A204.1 (cell line): ENCODE measurements at regions not wholly inside any gene's neighbourhood (a gene's known extent, or its start where the extent isn't known, plus 50 kb on each side); places are given as distances from the start of the nearest gene placed in this dataset.
"Not testable (repeated sequence)": the region's sequence is repeated elsewhere in the genome, so short reads cannot be mapped to it uniquely, and the experiment has no call there.

ENCODE experiments used
- FAIRE-seq: peaks from 2 replicates; lab custom pipeline; 2012; peaks lifted over from hg19 to GRCh38; lab: Jason Lieb, UNC

DNA sequence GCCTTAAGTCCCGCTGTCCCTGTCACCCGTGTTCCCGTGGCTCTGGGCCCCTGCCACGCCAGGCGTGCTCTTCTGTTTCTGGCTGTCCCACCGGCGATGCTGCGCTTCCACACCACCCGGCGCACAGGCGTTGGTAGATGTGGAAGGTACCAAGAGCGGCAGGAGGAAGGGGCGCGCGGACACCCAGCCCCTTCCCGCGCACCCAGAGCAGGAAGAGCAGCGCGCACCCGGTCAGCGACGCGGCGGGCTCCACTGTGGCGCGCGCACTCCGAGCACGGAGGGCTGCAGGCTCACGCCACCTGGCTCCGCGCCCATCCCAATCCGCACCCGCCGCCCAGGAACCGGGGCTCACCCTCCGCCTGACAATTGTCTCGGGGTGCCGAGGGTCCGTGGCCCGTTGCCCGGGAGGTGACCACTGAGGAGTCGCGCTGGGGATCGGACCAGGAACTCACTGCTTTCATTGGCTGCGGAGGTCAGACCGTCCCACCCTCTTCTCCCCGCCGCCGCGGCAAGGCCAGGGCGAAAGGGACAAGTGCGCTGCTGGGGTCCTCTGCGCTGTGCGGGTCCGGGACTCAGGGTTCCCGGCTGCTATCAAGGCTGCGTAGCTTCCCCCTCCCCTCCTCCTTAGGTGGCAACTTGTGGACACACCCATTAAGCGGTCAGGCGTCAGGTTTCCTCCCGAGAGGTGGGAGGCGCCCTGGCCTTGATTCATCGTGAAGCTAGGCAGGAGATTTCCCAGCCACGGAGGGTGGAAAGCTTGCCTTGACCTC, 121.6 kb upstream of the ZNF92 start:
- no peak for FAIRE-seq

DNA sequence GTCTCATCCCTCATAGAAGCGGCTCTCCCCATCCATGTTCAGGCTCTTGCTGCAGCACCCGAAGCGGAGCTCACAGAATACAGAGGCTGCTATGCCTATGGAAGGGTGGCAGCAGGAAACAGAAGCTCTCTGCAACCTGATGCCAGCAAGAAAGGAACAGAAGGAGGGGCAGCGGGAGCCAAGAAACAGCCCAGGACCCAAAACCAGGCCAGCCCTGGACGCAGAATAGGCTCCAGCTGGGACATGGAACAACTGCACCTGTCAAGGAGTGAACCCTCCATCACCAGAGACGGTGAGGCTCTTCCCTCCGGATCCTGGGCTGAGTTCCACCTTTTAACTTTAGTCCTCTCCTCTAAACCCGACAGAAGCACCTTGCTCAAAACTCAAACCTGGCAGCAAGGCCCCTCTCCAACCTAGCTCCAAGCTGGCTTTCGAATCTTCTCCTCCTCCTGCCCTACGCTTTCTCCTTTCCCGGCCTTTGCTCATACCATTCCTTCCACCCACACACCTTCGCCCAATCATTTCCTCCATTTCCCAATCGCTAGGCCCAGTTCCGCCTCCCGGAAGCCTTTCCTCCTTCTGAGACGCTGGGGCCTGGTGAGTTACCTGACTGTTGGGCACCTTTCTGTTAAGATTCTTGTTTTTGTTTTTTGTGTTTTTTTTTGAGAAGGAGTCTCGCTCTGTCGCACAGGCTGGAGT, 122.8 kb upstream of the ZNF92 start:
- FAIRE-seq = no peak

DNA sequence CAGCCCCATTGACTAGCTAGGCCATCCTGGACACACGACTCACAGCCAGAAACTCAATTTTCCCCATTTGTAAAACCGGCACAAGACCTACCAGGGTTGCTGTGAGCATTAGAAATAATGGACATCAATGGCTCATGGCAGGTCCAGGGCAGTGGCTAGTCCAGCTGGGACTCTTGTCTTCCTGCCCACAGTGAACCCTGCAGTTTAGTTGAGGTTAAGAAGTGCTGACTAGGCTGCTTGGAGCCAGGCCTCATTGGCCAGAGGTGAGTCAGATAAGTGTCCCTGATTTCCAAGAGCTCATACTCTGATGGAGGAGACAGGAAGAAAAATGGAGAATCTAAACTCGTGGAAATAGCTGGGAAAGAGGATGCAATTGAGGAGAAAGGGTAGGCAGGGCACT, 123.4 kb upstream of the ZNF92 start:
- no peak for FAIRE-seq

DNA sequence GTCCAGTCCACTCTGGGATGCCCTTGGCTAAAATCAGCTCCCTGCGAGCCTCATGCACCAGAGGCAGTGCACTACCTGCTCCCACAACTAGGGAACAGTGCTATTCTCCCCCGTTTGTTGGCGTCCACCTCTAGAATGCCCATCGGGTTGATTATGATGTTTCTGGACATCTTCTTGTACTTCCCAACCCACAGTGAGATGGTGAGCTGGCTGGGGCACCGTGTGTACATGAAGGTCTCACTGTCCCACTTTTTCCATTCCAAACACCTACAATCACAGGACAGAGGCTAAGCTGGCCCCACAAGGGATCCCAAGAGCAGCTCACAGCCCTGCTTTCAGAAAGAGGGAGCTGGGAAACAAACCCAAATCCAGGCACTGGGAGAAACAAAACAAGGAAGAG, 126.2 kb upstream of the ZNF92 start:
- FAIRE-seq = no peak

DNA sequence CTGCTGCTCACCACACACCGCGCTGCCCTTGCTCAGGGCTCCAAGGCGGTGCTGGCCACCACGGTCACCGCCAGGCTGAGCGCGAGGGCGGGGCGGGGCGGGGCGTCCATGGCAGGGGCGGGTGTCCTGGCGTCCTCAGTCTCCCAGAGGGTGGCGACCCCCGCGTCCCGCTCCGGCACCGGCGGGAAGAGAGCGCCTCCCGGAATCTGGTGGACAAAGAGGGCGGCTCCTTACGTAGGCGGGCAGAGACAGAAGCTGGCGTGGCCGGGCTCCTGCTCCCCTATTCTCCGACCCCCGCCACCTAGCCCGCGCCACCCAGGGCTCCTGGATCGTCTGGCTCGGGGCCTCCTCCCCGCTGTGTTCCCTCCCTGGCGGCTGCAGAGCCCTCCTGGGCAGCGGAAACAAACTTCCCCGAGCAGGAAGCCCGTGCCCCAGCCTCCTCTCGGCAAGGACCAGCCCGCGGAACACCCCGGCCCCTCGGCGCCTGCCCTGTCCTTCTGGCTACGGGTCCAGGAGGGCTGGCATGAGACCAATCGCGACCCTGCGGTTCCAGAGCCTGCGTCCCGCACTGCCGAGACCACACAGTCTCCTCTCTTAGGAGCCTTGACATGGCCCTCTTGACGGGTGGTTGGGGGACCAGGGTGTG, 133.8 kb upstream of the ZNF92 start:
- no peak for FAIRE-seq

DNA sequence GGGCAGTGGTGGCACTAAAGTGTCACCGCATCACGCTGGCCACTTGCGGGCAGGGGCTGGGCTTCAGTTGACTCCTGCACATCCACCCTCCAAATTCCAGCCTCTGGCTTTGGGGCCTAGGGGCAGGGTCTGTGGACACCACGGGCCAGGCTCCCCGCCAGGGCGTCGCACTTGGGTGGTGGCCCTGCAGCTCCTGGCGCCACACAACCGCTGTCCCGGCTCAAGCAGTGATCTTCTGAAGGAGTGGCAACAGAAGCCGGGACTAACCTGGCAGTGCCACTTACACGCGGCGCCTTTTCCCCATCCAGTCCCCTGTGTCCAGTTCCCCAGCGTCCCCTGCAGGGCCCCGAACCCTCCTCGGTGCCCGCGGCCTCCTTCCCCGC, 134.3 kb upstream of the ZNF92 start:
- FAIRE-seq = no peak

DNA sequence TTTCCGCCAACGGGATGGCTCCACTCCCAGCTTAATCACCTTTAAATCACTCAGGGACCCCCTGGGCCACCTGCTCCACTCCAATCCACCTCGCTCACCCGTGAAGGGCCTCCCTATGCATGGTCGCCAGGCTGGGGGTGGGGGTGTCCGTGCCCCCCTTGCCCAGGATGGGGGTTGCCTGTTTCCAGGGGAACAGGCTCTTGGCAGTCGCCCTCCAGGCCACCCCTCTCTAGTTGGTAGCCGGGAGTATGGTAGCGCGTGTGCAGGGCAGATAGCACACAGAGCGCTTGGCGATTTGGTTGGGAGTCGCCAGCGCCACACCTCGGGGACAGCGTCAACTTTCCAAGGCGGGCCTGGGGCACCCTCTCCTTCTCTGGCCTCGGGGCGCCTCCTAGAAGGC, 134.9 kb upstream of the ZNF92 start:
- FAIRE-seq = no peak

DNA sequence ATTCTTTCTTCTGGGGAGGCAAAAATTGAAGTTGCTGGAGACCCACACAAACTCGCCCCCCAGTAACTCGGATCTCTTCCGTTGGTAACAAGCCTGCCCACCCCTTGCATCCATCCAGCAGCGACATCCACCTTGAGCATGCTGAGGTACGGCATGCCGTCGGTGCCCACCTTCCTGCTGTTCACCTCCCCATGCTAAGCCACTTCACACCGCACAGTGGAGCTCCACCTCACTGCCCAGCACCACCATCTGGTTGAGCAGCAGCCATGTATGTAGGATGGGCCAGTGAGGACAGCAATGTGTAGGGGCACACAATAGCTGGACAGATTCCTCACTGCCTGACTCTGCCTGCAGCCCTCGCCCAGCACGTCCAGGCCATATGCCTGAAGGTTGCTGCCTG, 138.1 kb upstream of the ZNF92 start:
- FAIRE-seq = no peak

DNA sequence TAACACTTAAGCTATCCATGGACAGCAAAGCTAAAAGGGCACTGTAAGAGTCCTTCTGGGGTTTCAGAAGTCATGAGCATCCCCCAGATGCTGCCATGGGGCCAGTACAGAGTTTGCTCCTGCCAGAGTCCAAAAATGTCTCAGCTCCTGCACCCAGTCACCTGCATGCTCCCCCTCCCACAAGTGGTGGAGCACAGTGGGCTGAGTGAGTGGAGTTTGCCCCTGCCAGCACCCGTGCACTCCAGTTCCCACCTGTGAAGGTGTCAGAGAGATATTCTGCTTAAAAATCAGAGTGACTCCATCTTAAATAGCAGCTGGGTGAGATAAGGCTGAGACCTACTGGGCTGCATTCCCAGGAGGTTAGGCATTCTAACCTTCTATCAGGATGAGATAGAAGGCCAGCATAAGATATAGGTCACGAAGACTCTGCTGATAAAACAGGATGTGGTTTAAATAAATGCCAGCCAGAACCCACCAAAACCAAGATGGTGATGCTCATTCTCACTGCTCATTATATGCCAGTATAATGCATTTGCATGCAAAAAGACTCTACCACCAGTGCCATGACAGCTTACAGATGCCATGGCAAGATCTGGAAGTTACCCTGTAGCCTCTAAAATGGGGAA, 140.1 kb upstream of the ZNF92 start:
- FAIRE-seq = no peak

DNA sequence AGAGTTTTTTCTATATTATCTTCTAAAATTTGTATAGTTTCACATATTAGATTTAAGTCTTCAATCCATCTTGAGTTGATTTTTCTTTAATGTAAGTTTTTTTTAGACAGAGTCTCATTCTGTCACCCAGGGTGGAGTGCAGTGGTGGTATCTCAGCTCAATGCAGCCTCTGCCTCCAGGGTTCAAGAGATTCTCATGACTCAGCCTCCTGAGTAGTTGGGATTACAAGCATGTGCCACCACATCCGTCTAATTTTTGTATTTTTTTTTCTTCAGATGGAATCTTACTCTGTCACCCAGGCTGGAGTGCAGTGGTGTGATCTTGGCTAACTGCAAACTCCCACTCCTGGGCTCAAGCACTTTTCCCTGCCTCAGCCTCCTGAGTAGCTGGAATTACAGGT, 143.4 kb upstream of the ZNF92 start:
- no peak for FAIRE-seq

DNA sequence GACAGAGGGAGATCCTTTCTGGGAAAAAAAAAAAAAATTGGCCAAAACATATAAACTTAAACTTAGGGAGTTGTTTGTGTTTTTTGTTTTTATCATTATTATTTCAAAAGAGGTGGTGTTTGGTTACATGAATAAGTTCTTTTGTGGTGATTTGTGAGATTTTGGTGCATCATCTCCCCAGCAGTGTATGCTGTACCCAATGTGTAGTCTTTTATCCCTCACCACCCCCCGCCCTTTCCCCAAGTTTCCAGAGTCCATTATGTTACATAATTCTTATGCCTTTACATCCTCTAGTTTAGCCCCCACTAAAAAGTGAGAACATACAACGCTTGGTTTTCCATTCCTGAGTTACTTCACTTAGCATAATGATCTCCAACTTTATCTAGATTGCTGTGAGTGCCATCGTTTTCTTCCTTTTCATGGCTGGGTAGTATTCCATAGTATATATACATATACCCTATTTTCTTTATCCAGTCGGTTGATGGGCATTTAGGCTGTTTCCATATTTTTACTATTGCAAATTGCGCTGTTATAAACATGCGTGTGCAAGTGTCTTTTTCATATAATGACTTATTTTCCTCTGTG, 148.1 kb upstream of the ZNF92 start:
- no peak for FAIRE-seq

DNA sequence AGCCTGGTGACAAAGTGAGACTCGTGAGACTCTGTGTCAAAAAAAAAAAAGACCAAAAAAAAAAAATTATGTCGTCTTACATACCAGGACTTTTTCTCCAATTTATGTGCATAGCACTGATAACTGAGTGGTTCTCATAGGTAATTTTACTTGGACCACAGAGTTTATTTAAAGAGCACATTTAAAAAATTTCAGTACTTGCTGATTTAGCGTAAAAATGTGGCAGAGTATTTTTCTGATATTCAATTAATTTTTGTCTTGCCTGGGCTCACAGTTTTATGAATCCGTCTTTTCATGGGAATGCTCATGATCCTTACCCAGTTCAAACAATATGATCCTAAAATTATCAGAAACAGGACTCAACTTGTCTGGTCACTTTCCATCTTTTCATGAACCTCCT, 151.0 kb upstream of the ZNF92 start:
- no peak for FAIRE-seq

DNA sequence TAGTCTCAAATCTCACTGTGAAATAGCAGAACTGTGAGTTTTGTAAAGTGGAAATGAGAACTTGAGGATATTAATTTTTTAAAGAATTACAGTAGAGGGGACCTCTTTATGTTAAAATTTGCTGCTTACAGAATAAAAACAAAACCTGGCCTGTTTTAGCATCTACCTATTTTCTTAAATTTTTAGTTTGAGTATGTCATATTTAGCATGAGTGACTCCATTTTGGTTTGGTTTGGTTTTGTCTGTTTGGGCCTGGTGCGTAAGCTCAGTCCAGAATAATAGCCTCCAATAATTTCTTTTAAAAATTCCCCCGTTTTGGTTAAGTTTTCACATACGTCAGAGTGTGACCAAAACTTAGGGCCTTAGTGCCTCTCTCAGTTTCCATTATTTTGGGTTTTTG, 152.0 kb upstream of the ZNF92 start:
- FAIRE-seq = no peak

DNA sequence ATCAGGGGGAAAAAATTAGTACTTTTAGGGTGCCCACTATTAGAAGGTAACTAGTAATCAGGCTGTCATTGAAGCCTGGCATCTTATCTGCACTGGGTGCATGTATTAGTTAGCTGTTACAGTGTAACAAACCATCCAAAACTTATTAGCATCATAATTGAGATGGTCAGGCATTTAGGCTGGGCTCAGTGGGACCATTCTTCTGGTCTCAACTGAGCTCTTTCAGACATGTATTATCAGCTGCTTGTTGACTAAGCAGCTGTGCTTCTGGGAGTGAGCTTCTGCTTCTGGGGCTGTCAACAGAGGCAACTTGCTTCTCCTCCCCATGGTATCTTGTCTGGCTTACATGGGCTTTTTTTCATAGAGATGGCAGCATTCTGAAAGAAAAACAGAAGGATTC, 154.0 kb upstream of the ZNF92 start:
- no peak for FAIRE-seq

DNA sequence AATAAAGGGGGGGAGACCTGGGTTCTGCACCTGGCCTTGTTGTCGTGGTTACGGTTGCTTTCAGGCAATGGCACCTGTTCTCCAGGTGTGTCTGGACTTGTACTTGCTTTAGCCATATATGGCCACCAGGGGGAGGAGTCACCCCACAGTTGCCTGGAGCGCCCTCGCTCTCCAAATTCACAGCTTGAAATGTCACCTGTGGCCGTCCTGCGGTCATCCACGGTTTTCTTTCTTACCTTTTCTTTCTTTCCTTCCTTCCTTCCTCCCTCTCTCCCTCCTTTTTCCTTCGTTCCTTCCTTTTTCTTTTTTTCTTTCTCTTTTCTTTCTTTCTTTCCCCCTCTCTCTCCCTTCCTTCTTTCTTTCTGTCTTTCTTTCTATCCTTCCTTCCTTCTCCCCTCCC, 157.2 kb upstream of the ZNF92 start:
- FAIRE-seq = no peak

DNA sequence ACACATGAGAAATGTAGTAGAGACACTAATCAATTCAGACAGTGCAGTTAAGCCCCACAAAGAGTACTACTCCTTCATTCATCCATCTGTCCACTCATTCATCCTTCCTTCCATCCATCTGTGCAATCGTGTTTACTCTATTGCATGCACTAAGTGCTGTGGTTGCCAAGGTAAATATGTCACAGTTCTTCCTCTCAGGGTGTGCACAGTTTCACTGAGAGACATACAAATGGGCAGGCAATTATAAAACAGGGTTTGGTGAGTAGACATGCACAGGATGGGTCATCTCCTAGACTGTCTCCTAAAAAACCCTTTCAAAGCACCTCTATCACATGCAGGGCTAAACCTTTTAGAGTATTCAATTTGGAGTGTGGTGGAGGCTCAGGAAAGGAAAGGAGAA, 160.4 kb upstream of the ZNF92 start:
- not testable (repeated sequence) for FAIRE-seq

DNA sequence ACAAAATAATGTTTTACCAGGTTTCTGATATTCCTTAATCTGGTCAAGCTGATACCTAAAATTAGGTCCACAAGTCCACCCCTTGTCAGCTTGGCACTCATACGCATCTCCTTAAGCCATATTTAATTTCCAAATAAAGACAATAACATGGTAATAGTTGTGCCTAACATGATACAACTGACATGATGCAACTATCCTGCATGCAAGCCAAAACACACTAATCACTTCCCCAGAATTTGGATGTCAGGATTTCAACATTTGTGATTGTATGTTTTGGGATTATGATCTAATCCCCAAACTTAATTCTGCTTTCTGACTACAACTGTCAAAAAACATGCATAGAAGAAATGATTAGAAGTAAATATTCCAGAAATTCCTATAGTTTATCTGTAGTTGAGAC, 174.4 kb upstream of the ZNF92 start:
- FAIRE-seq = not testable (repeated sequence)

DNA sequence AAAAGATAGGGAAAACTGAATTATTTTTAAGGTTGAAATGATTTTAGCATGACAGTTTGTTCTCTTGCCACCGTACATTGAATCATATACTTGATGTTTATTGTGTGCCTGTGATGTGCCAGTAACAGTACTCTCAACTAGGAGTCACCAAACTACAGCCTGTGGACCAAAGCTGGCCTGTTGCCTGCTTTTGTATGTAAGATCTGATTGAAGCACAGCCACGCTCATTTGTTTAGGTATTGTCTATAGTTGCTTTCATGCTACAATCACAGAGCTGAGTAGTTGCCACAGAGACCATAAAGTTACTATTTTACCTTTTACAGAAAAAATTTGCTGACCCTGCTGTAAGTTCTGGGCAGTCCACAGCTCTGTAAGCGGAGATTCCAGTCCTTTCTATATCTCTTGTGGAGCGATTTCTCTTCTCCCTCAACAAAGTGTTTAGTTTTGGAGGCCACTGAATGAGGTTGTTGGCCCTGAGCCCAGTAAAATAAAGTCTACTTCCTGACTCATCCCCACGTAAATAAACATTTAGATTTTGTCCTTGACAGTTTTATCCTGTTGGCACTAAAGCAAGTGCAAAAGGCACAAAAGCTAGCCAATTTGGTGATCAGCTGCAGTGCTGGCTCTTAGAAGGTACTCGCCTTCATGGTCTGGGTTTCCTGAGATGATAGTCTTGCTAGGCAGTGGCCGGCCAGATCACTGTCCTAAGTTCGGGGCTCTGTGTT, 180.2 kb upstream of the ZNF92 start:
- FAIRE-seq = not testable (repeated sequence)

DNA sequence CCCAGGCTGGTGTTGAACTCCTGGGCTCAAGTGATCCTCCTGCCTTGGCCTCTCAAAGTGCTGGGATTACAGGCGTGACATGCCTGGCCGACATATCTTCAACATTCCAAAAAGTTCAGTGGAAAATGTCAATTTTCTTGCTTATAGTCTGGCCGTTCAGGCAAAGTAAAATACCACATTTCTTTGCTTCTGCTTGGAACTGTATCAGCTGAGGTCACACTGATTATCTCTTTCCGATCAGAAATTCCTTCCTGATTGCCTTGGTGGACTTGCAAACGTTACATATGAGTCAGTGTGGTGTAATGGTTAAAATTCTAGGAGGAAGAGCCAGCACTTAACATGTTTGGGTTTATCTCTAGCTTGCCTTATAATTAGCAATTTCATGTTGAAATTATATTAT, 170.6 kb upstream of the ERV3-1 start:
- FAIRE-seq = not testable (repeated sequence)

DNA sequence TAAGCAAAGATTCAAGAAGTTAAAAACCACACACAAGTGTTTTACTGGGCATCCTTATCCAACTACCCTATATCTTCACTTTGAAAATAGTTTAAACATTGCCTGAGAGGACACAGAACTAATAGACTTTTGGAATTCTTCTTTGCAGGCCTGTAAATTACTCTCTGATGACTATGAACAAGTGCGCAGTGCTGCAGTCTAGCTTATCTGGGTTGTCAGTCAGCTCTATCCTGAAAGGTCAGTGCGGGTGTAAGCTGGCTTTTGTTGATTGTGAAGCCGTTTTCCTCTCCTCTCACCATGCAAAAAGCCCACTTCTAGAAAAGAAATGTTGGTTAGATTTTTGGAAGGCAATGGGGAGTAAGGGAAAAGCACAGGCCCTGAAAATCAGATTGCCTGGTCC, 143.6 kb upstream of the ERV3-1 start:
- not testable (repeated sequence) for FAIRE-seq

DNA sequence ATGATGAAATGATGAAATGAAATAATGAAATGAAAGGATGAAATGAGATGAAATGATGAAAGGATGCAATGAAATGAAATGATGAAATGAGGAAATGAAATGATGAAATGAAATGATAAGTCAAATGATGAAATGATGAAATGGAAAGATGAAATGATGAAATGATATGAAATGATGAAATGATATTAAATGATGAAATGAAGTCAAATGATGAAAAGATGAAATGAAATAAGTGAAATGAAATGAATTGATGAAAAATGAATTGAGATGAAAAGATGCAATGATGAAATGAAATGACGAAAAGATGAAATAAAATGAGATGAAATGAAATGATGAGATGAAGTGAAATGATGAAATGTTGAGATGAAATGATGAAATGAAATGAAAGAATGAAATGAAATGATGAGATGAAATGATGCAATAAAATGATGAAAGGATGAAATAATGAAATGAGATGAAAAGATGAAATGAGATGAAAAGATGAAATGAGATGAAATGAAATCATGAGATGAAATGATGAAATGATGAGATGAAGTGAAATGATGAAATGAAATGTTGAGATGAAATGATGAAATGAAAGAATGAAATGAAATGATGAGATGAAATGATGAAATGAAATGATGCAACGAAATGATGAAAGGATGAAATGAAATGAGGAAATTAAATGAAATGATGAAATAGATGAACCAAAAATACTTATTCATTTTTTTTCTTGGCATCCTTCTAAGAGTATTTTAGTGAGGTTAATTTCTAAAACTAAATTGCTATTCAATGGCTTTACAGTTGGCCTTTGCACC, 139.8 kb upstream of the ERV3-1 start:
- FAIRE-seq = not testable (repeated sequence)
